ENCODE measurements at regions not wholly inside any gene's neighbourhood (a gene's known extent, or its start where the extent isn't known, plus 50 kb on each side); places are given as distances from the start of the nearest gene placed in this dataset.

DNA sequence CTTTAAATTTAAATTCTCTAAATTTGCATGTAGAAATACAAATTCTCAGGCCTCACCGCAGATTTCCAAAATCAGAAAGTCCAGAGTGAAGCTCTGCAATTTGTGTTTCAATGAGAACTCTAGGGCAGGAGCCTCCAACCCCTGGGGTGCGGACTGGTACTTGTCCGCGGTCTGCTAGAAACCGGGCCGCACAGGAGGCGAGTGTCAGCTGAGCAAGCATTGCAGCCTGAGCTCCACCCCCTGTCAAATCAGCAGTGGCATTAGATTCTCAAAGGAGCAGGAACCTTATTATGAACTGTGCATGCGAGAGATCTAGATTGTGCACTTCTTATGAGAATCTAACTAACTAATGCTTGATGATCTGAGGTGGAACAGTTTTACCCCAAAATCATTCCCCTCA lies 203.0 kb upstream of the PCSK2 start:
- DNase-seq = peak; percentile 82

DNA sequence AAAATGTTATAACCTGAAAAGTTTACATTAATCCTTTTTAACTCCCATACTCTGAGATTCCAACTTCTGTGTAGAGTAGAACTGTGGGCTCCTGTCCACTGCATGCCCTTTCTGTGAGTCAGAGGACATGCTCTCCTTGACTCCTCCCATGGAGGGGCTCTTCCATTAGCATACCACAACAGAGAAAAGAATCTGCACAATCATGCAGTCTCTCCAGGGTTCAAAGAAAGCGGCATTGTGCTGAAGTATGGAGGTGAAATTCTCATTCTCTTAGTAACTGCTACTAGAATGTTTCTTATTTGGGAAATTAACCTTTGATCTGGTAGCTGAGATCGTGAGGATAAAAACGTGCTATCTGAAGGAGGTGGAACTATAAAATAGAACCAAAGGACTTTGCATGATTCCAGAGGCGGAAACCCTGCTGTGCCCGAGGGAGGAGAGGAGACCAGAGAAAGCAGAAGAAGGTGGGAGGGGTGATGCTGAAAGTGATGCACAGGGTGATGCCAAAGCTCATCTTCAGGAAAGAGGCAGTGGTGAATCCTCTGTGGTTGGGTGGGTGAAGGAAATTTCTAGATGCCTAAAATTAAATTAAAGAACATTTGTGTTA lies 202.2 kb upstream of the PCSK2 start:
- peak; percentile 95 for DNase-seq

DNA sequence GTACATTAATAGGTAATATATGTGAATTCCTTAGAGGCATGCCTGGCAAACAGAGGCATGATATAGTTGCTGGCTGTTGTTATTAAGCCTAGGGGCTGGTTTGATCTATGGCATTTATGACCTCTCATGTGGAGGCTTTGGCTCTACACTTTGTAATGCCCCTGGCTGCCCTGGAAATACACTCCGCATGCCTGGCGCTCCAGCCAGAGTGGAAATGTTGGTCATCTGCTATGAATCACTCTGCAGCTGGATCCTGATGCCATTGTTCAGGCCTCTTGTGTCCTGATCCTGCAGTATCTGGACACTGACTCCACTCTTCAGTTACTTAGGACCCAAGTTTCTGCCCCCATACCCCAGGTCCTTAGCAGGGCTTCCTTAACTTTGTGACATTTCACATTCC lies 200.5 kb upstream of the PCSK2 start:
- DNase-seq = no peak

DNA sequence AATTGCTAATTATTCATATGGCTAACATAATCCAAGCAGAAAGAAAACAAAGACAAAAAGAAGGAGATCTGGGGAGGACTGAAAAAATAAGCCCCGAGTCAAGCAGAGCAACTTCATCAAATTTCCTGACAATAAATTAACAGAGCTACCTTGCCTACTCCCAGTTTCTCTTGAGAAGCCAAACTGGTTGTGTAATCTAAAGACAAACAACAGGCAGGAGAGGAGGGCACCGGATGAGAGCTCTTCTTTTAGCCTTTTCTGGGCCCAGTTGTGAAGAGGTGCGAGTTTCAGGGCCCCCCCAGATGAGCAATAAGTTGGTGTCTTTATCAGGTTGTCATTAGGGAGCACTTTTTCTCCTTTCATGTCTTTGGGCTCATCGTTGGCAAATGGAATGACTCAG lies 197.1 kb upstream of the PCSK2 start:
- DNase-seq = no peak

DNA sequence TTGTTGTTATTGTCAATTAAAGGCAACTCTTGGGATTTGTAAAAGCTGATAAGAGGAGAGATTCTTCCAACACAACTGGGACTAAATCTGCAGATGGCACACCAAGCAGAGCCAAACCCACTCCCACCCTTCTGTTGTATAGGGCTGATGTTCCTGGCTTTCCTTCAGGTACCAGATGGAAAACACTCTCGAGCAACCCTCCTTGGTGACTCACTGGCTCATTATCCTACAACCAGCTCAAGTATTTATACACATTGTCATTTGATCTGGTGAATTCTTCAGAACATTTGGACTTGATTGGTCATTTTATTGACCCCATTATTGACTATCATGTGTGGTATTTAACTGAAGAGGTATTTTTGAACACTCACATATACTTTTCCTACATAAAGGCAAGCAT lies 190.3 kb upstream of the PCSK2 start:
- peak; percentile 72 for DNase-seq

DNA sequence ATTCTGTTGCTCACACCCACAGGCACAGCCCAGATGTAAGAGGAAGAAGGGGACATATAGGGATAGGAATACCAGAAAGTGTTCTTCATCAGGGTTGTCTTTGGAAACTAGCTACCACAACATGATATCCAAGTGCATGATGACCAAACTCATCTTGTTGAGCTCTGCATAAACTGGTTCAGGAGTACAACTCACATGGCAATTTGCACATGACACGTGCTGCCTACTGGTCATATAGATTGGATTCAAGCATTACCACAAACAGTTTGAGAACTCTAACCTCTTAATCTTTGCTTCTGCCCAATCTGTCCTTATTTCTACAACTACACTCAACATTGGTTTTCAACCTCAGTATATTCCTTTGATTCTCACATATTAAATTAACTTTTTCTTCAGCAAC lies 184.7 kb upstream of the PCSK2 start:
- no peak for DNase-seq

DNA sequence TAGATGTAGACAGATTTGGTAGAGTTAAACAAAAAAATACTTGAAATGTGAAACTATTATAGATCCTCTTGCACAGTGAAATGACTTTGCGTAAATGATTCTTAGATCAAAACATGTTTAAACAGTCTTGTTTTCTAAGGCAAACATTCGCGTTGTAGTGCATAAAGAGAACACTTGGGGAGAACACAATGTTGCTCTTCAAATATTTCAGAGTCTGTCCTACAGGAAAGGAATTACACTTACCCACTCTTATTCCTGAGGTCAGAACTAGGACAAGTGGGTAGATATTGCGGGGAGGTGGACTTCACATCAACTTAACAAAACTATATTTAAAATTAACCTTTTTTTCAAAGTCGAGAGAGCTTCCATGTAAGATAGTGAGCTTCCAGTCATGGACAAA lies 183.5 kb upstream of the PCSK2 start:
- DNase-seq = no peak

DNA sequence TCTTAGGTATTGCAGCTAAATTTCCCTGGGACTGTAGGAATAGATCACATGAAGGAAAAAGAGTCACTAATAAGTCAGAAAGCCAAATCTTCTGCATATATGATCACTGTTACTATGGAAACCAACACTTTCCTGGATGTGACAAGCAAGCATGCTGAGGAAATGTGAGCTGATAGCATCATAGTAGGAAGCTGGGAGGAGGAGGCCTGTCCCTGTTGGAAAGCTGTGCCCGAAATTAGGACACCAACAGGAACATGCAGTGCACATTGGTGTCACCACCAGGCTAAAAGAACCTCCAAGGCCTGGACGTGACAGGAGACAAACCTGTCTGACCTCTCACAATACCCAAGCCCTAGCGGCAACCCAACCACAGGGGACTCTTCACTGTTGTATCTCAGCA lies 181.9 kb upstream of the PCSK2 start:
- no peak for DNase-seq

DNA sequence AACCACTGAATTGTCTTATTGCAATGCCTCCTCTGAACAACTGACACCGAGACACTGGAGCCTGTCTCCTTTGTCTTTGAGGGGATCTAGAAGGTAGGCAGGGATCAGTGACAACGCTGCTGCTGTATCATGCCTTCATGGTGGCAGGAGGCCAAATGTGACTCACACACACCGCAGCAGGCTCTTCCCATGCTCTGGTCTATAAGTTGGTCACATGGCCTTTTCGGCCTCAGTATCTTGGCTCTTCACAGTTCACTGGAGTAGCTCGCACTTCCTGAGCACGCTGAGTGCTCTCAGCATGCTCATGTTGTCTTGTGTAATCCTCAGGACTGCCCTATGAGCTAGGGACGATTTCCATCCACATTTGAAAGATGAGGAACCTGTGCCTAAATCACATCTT lies 167.4 kb upstream of the PCSK2 start:
- peak; percentile 48 for DNase-seq

DNA sequence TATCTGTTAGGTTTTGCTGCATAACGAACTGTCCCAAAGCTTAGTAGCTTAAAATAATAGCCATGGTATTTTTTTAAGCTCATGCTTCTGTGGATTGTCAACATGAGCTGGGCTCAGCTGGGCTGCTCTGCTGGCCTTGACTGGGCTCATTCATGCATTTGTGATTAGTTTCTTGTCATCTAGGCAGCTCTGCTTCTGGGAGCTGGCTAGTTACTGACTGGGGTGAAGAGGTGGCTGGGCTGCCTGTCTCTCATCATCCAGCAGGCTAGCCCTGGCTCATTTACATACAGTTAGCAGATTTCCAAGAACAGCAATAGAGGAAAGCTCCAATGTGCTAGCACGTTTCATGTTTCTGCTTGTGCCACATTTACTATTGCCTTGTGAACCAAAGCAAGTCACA lies 165.1 kb upstream of the PCSK2 start:
- no peak for DNase-seq

DNA sequence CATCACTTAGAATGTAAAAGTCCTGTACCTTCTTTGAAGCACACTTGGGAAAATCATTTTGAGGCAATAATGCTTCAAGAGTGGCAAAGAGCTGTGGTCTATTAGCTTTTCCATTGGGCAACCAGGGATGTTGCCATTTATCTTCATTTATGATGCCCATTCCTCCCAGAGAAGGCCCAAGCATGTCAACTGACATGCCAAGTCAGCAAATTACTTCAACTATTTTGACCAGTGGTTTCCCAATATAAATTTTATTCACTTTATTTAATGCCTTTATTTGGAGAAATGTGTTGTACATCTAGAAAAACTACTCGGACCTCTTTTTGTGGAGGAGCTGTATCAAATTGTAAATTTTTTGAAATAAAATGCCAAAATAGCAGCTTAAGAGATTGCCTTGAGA lies 164.1 kb upstream of the PCSK2 start:
- no peak for DNase-seq

DNA sequence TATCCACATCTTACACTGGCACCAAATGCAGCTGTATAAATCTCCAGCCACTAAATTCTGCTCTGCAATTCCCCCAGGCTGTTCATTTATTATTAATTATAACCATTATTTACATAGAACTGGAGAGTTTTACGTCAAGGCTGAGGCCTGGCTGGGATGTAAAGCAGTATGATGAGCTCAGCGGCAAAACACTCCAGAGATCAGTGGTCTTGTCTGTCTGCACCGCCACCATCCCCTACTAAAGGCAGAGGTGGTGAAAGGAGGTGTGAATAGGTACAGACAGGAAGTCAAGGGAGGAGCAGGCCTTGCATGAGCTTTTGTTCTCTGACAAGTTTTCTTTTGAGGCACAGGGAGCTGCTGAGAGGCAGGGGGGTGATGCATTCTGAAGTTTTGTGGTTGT lies 159.9 kb upstream of the PCSK2 start:
- DNase-seq = peak; percentile 57

DNA sequence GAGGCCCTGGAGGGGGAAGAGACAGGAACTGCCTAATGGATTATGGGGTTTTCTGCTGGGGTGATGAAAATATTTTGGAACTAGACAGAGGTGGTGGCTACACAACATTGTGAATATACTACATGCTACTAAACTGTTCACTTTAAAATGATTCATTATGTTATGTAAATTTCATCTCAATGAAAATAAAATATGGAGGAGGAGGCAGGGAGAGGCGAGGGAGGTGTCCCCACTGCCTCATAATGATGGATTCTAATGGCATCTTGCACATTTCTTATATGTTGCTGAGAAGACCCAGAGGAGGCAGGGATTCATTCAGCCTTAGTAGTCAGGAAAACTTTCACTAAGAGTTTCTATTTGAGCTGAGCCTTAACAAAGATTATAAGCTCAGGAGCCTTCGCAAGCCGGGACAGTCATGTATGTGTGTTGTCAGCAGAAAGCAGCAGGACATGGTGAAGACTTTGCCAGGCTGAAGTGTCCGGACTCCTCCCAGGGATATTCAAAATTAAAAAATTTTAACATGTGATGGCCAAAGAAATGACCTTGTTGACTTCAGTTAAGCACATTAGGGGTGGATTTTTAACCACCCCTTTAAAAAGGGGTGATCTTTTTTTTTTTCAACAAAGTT lies 158.6 kb upstream of the PCSK2 start:
- no peak for DNase-seq

DNA sequence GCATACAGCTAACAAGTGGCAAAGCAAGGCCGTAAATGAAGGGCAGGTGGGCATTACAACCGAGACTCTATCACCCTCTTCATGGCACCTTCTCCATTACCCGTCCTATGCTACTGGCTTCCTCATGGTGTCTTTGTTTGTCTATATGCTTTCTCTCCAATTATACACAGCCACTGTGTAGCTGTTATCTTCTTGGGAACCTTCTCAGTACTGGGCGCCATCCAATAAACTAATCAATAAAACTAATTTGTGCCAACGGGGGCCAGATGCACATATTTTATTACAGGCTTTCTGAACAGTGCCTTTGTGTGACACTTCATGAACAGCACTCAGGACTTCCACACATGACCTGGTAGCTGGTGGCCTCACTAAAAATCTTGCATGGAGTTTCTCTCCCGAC lies 149.8 kb upstream of the PCSK2 start:
- no peak for DNase-seq

DNA sequence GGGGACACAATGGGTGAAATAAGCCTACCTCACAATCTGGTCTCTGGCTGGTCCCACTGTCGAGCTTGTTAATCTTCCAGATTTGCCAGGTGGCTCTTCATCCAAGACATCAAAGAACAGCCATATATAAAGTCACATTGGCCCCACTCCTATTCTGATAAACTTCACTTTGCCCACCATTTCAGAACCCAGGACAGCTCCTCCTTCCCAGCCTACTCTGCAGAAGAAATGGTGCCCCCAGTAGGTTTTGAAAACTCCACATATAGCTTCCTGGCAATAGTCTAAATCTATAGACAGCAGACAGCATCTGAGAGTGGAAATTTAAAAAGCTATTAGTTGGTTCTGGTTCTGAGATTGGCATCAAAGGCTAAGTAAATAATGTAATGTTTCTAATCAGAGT lies 143.1 kb upstream of the PCSK2 start:
- no peak for DNase-seq

DNA sequence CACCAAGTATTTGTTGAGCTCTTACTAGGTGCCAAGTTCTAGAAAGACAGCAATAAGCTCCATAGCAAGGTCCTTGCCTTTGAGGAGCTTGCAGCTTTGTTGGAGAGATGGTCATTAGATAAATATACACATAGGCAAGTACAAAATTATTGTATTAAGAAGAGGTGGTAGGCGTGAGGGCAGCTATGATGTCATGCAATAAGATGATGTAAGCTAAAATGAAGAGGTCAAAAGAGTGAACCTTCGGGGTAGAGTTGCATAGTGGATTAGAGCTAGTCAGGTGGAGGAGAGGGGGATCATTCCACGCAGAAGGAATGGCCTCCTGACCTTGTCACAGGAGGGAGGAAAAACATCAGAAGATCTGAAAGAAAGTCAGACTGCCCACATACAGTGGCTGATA lies 141.9 kb upstream of the PCSK2 start:
- DNase-seq = no peak

DNA sequence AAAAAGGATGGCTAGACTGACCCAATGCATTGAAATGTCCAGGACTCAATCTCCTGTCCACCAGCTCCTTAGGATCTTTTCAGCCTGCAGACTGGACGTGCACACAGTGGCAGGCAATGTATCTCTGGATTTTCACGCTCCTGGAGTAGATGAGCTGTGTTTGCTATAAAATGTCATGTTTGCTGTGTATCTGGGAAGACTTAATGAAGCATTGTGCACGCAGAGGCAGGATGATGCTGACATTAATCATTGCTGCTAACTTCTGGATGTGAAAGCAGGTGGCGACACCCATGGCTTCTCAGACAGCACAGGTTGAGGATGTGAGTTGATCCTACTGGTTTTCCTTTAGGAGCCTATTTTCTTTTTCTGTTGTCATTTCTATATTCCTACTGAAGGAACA lies 133.1 kb upstream of the PCSK2 start:
- no peak for DNase-seq

DNA sequence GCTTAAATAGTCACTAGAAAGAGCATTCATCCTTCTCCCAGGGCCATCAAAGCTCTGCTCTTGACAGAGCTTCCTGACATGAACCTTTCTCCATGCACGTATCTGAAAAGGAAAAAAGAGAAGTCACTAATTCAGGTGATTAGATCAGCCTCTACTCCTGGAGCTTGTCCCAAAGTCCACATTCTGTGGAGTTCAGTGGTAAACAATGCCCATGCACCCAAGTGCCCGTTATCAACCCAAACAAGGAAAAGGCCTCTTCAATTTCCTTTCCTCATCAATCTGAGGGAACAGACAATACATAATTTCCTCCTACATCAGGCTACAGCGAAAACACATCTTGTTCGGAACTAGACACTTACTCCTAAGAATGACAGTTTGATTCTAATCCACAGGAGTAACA lies 129.2 kb upstream of the PCSK2 start:
- DNase-seq = no peak

DNA sequence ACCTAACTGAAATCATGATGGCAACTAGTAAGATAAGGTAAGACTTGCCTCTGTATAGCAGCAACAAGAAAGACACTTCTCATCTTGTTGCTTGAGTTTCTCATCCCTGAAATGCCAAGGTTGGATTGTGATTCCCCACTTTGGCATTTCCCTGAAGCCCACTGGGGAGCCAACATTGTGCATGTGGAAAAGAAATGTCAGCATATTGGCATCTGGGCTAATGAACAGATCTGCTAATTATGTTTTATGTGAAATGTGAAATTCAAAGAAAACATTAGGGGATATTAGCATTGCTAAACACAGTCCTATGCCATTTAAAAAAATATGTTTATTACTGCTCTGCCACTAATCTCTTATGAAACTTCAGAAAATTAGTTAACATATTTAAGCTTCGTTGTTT lies 126.3 kb upstream of the PCSK2 start:
- no peak for DNase-seq

DNA sequence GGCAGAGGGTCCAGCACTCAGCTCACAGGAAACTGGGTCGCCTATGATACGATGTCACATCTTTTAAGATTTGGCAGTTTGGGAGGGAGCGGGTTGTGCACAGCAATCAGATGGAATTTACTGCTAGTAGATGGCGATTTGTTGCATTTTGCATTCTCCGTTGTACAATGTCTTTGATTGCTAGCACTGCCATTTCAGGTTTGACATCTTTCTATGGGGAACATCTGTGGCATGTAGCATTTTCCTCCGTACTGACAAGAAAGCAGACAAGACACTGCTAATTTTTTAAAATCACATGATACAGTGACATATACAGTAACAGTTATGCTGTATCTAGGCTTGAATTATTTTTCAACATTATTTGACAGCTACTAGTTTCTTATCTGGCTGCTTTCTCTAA lies 119.7 kb upstream of the PCSK2 start:
- no peak for DNase-seq

DNA sequence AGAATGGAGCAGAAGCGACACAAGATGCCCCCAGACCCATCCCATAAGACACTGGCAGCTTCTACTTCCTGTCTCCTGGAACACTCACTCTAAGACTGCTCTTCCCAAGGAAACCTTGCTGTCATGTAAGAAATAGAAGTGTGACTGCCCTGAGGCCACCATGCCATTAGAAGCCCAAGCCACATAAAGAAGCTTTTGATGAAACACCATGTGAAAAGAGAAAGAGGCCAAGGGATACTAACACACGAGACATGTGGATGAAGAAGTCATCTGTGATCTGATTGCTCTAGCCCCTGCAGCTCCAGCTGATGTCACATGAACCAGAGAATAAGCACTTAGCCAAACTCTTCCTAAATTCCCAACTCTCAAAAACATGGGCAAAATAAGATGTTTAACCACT lies 117.9 kb upstream of the PCSK2 start:
- DNase-seq = no peak

DNA sequence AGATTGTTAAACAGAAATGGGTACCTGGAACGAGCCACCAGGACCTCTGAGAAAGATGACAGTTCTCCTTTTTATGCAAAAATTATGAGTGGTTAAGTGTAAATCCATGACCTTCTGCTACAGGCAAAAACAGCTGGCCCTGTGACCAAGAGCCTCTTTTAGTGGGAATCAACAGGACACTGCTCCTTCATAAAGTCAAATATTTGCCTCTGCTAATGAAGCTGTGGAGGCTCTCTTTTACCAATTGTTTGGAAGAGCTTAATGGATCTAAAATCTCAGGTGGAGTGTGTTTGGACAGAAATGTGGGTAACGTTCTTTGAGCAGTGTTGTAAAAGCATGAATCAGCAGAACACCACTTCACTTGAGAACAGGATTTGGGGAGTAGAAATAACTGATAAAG lies 117.5 kb upstream of the PCSK2 start:
- no peak for DNase-seq

DNA sequence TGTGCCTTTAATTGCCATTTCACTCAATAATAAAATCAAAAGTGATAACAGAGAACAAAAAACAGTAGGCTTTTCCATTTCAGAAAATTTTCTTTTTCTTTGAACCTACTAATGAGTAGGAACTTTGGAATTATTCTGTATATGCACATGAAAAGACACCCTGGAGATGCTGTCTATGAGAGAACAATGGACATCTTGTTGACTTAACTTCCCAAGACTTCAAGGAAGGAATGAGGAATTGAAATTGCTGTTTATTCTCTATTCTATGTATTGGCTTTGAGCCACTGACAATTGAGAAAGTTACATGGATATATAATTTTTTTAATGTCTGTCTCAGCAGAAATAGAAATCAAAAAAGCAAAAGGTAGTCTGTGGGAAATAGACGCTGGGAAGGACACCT lies 98.6 kb upstream of the PCSK2 start:
- DNase-seq = no peak

DNA sequence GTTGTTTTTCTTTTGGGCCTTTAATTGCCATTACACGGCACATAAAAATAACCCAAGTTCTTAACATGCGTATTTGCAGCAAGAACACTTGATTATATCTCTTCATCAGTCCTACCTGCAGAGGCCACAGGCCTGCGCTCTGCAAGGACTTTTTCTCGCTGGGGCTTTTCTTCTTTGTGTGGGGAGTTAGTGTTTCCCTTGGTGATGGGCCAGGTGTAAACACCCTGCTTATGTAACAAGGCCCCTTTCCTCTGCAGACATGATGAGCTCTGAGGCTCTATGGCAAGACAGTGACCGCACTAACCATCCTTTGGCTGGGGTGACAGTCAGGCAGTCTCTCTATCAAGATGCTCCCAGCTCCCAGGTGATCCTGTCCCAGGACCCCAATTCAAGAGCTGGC lies 97.8 kb upstream of the PCSK2 start:
- DNase-seq = no peak

DNA sequence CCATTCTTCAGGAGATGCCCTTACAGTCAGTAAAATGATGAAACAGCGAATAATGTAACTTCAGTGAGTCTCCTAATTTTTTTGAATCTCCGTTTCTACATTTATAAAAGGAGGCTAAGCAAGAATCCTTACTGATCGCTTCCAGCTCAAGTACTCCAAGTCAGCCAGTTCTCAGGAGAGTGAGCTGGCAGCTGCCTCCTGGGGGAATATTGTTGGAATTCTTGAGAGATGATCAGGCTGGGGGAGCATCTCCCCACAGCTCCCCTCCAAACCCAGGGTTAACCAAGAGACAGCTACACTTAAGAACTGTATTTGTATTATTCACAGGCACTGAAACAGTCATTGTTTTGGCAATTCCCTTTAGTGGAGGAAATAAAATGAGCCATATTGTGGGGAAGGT lies 89.1 kb upstream of the PCSK2 start:
- DNase-seq = no peak

DNA sequence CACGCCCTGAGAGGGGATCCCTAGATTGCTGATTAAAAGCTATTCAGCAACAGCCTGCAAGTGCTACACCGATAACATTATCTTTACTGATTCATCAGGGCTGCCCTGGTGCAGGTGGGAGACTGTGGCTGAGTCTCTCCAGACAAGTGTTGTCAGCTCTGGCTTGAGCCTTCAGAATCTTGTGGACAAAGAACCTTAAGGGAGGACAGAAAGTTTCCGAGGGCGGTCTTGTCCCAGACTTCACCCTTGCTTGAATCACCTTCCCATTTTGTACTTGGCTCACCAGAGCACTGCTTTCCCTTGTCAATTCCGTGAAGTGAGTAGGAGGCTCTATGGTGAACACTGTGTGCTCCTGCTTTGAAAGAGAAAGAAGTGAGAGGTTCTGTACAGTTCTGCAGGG lies 88.6 kb upstream of the PCSK2 start:
- no peak for DNase-seq
